ENCODE measurements at regions not wholly inside any gene's neighbourhood (a gene's known extent, or its start where the extent isn't known, plus 50 kb on each side); places are given as distances from the start of the nearest gene placed in this dataset.

GRCh38 chr12:41869432-41869831, 275.2 kb downstream of the GXYLT1 start:
- ATAC-seq (ENCODE audit: low FRiP score) = no peak
- H3K4me3 ChIP-seq (ENCODE audit: low read length in 2 of 2) = no peak overlapping the region
- no peak for DNase-seq
- H3K27me3 ChIP-seq (ENCODE audit: control insufficient read depth in 1 of 2, insufficient read depth in 2 of 2, low read length in 1 of 2) = no peaks in the 10 kb centered on the region
- H3K9me3 ChIP-seq (ENCODE audit: control insufficient read depth, low read length) = no peaks in the 10 kb centered on the region
- no peaks in the 10 kb centered on the region for H3K4me1 ChIP-seq (ENCODE audit: control insufficient read depth in 1 of 2, insufficient read depth in 2 of 2, low read length in 2 of 2)
- WGBS, 2 donors = 18 to 21% methylated on average over 2 of the region's 2 CpGs
- intact Hi-C loops (cut with DNase I) = no loop called here
- no peaks in the 10 kb centered on the region for H3K36me3 ChIP-seq (ENCODE audit: control insufficient read depth in 1 of 2, insufficient read depth in 2 of 2, low read length in 1 of 2)
- H3K27ac ChIP-seq (ENCODE audit: low read depth in 1 of 2, low read length in 2 of 2) = no peak overlapping the region

GRCh38 chr12:41866878-41867430, 277.7 kb downstream of the GXYLT1 start:
- no peaks in the 10 kb centered on the region for H3K9me3 ChIP-seq (ENCODE audit: control insufficient read depth, low read length)
- intact Hi-C loops (cut with DNase I) = no loop called here
- no peaks in the 10 kb centered on the region for H3K4me1 ChIP-seq (ENCODE audit: control insufficient read depth in 1 of 2, insufficient read depth in 2 of 2, low read length in 2 of 2)
- H3K27ac ChIP-seq (ENCODE audit: low read depth in 1 of 2, low read length in 2 of 2) = no peak overlapping the region
- no peak overlapping the region for H3K4me3 ChIP-seq (ENCODE audit: low read length in 2 of 2)
- DNase-seq (no peak), ATAC-seq (ENCODE audit: low FRiP score) (no peak)
- H3K36me3 ChIP-seq (ENCODE audit: control insufficient read depth in 1 of 2, insufficient read depth in 2 of 2, low read length in 1 of 2) = no peaks in the 10 kb centered on the region
- H3K27me3 ChIP-seq (ENCODE audit: control insufficient read depth in 1 of 2, insufficient read depth in 2 of 2, low read length in 1 of 2) = no peaks in the 10 kb centered on the region
- WGBS, 2 donors = 70 to 81% methylated on average over 4 of the region's 4 CpGs

GRCh38 chr12:41856228-41856627, 288.4 kb downstream of the GXYLT1 start:
- DNase-seq (no peak), ATAC-seq (ENCODE audit: low FRiP score) (no peak)
- intact Hi-C loops (cut with DNase I) = no loop called here
- H3K36me3 ChIP-seq (ENCODE audit: control insufficient read depth in 1 of 2, insufficient read depth in 2 of 2, low read length in 1 of 2) = no peaks in the 10 kb centered on the region
- H3K4me1 ChIP-seq (ENCODE audit: control insufficient read depth in 1 of 2, insufficient read depth in 2 of 2, low read length in 2 of 2) = no peaks in the 10 kb centered on the region
- H3K4me3 ChIP-seq (ENCODE audit: low read length in 2 of 2) = no peak overlapping the region
- H3K27me3 ChIP-seq (ENCODE audit: control insufficient read depth in 1 of 2, insufficient read depth in 2 of 2, low read length in 1 of 2) = no peaks in the 10 kb centered on the region
- H3K27ac ChIP-seq (ENCODE audit: low read depth in 1 of 2, low read length in 2 of 2) = no peak overlapping the region
- WGBS, 2 donors = 91 to 94% methylated on average over 3 of the region's 3 CpGs
- no peaks in the 10 kb centered on the region for H3K9me3 ChIP-seq (ENCODE audit: control insufficient read depth, low read length)

GRCh38 chr12:41850046-41850445, 294.6 kb downstream of the GXYLT1 start:
- 76 to 80% methylated on average over 3 of the region's 3 CpGs for WGBS, 2 donors
- H3K4me3 ChIP-seq (ENCODE audit: low read length in 2 of 2) = no peak overlapping the region
- intact Hi-C loops (cut with DNase I) = no loop called here
- no peak for ATAC-seq (ENCODE audit: low FRiP score)
- H3K27me3 ChIP-seq (ENCODE audit: control insufficient read depth in 1 of 2, insufficient read depth in 2 of 2, low read length in 1 of 2) = no peaks in the 10 kb centered on the region
- DNase-seq = no peak
- no peak overlapping the region for H3K27ac ChIP-seq (ENCODE audit: low read depth in 1 of 2, low read length in 2 of 2)
- H3K4me1 ChIP-seq (ENCODE audit: control insufficient read depth in 1 of 2, insufficient read depth in 2 of 2, low read length in 2 of 2) = no peaks in the 10 kb centered on the region
- no peaks in the 10 kb centered on the region for H3K9me3 ChIP-seq (ENCODE audit: control insufficient read depth, low read length)
- peaks cover 0 to 3% of the 10 kb centered on the region in 2 donors for H3K36me3 ChIP-seq (ENCODE audit: control insufficient read depth in 1 of 2, insufficient read depth in 2 of 2, low read length in 1 of 2)

- WGBS, 2 donors = 59 to 64% methylated on average over 1 of the region's 1 CpG
- ATAC-seq (ENCODE audit: low FRiP score) (no peak), DNase-seq (no peak)
- Histone ChIP-seq H3K4me3 (ENCODE audit: low read length in 2 of 2) (no peak overlapping the region), H3K4me1 (ENCODE audit: control insufficient read depth in 1 of 2, insufficient read depth in 2 of 2, low read length in 2 of 2) (no peaks in the 10 kb centered on the region), H3K9me3 (ENCODE audit: control insufficient read depth, low read length) (no peaks in the 10 kb centered on the region), H3K27me3 (ENCODE audit: control insufficient read depth in 1 of 2, insufficient read depth in 2 of 2, low read length in 1 of 2) (no peaks in the 10 kb centered on the region), H3K27ac (ENCODE audit: low read depth in 1 of 2, low read length in 2 of 2) (no peak overlapping the region), H3K36me3 (ENCODE audit: control insufficient read depth in 1 of 2, insufficient read depth in 2 of 2, low read length in 1 of 2) (peaks cover 0 to 3% of the 10 kb centered on the region in 2 donors)
- intact Hi-C loops (cut with DNase I) = no loop called here
Measured at GRCh38 chr12:41846718-41847117, 298.0 kb downstream of the GXYLT1 start.

DNA sequence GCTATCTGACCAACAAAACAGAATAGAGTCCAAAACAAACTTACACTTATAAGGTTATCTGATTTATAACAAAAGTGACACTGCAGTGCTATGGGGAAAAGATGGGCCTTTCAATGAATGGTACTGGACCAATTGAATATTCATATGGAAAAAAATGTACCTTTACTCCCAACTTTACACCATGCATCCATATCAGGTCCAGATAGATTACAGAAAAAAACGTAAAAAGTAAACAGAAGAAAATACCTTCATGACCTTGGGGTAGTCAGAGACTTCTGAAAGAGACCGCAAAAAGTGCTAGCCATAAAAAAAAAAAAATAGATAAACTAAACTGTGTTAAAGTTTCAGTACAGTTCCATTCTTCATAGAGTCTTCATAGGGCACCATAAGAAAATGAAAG, 308.3 kb downstream of the GXYLT1 start:
- WGBS, 2 donors = 72 to 81% methylated on average over 2 of the region's 2 CpGs
- DNase-seq (no peak), ATAC-seq (ENCODE audit: low FRiP score) (no peak)
- Histone ChIP-seq H3K4me3 (ENCODE audit: low read length in 2 of 2) (no peak overlapping the region), H3K36me3 (ENCODE audit: control insufficient read depth in 1 of 2, insufficient read depth in 2 of 2, low read length in 1 of 2) (no peaks in the 10 kb centered on the region), H3K9me3 (ENCODE audit: control insufficient read depth, low read length) (no peaks in the 10 kb centered on the region), H3K4me1 (ENCODE audit: control insufficient read depth in 1 of 2, insufficient read depth in 2 of 2, low read length in 2 of 2) (peaks cover 1 to 2% of the 10 kb centered on the region in 2 donors), H3K27me3 (ENCODE audit: control insufficient read depth in 1 of 2, insufficient read depth in 2 of 2, low read length in 1 of 2) (peaks cover 0 to under 1% of the 10 kb centered on the region in 2 donors), H3K27ac (ENCODE audit: low read depth in 1 of 2, low read length in 2 of 2) (no peak overlapping the region)
- intact Hi-C loops (cut with DNase I) = no loop called here

DNA sequence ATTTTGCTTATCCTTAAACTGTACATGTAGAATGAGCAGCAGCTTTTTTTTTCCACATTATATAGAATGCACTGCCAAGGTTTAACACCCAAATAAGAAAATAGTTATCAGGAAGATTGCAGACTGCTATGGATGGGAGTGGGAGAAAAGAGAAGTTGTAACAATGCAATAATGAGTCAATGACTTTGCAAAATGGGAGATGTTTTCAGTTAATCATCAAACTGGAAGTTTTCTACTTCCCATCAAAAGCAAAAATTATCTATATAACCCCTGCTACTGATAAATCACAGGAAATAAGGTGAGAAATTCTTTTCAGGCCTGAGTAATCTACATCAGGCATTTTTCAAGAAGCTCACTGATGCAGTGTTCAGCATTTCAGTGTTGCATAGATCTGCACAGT, 309.1 kb downstream of the GXYLT1 start:
- Histone ChIP-seq H3K27me3 (ENCODE audit: control insufficient read depth in 1 of 2, insufficient read depth in 2 of 2, low read length in 1 of 2) (no peaks in the 10 kb centered on the region), H3K27ac (ENCODE audit: low read depth in 1 of 2, low read length in 2 of 2) (no peak overlapping the region), H3K4me1 (ENCODE audit: control insufficient read depth in 1 of 2, insufficient read depth in 2 of 2, low read length in 2 of 2) (peaks cover 1 to 2% of the 10 kb centered on the region in 2 donors), H3K9me3 (ENCODE audit: control insufficient read depth, low read length) (no peaks in the 10 kb centered on the region), H3K36me3 (ENCODE audit: control insufficient read depth in 1 of 2, insufficient read depth in 2 of 2, low read length in 1 of 2) (no peaks in the 10 kb centered on the region), H3K4me3 (ENCODE audit: low read length in 2 of 2) (no peak overlapping the region)
- intact Hi-C loops (cut with DNase I) = no loop called here
- DNase-seq (no peak), ATAC-seq (ENCODE audit: low FRiP score) (no peak)

- DNase-seq (no peak), ATAC-seq (ENCODE audit: low FRiP score) (no peak)
- Histone ChIP-seq H3K4me3 (ENCODE audit: low read length in 2 of 2) (no peak overlapping the region), H3K4me1 (ENCODE audit: control insufficient read depth in 1 of 2, insufficient read depth in 2 of 2, low read length in 2 of 2) (no peaks in the 10 kb centered on the region), H3K27me3 (ENCODE audit: control insufficient read depth in 1 of 2, insufficient read depth in 2 of 2, low read length in 1 of 2) (no peaks in the 10 kb centered on the region), H3K27ac (ENCODE audit: low read depth in 1 of 2, low read length in 2 of 2) (no peak overlapping the region), H3K36me3 (ENCODE audit: control insufficient read depth in 1 of 2, insufficient read depth in 2 of 2, low read length in 1 of 2) (no peaks in the 10 kb centered on the region), H3K9me3 (ENCODE audit: control insufficient read depth, low read length) (no peaks in the 10 kb centered on the region)
- 85 to 87% methylated on average over 3 of the region's 3 CpGs for WGBS, 2 donors
- intact Hi-C loops (cut with DNase I) = no loop called here
Measured at GRCh38 chr12:41819948-41820347, 324.7 kb downstream of the GXYLT1 start.

- intact Hi-C loops (cut with DNase I) = no loop called here
Measured at GRCh38 chr12:41804026-41804425, 340.6 kb downstream of the GXYLT1 start.

More at GRCh38 chr12:41804026-41804425, 340.6 kb downstream of the GXYLT1 start:
- Histone ChIP-seq H3K27me3 (ENCODE audit: control insufficient read depth in 1 of 2, insufficient read depth in 2 of 2, low read length in 1 of 2) (no peaks in the 10 kb centered on the region), H3K4me3 (ENCODE audit: low read length in 2 of 2) (no peak overlapping the region), H3K36me3 (ENCODE audit: control insufficient read depth in 1 of 2, insufficient read depth in 2 of 2, low read length in 1 of 2) (no peaks in the 10 kb centered on the region), H3K4me1 (ENCODE audit: control insufficient read depth in 1 of 2, insufficient read depth in 2 of 2, low read length in 2 of 2) (peaks cover 0 to 2% of the 10 kb centered on the region in 2 donors), H3K27ac (ENCODE audit: low read depth in 1 of 2, low read length in 2 of 2) (no peak overlapping the region), H3K9me3 (ENCODE audit: control insufficient read depth, low read length) (no peaks in the 10 kb centered on the region)
- DNase-seq (no peak), ATAC-seq (ENCODE audit: low FRiP score) (no peak)
- WGBS, 2 donors = 87 to 88% methylated on average over 2 of the region's 2 CpGs
